GM12878 (cell line): ENCODE measurements at regions not wholly inside any gene's neighbourhood (a gene's known extent, or its start where the extent isn't known, plus 50 kb on each side); places are given as distances from the start of the nearest gene placed in this dataset.

Source experiments
- ATAC-seq: fragments of 200-7000 bp; cut with Tn5 transposase; 3 replicates; pipeline ENCODE4 v1.9.1; 2020; ENCODE audit warnings: mild to moderate bottlenecking, moderate library complexity
- BruUV-seq: library from RNA; stranded (reverse); fragments of 400-500 nt; replicated peaks from 2 replicates; lab custom pipeline; 2021; lab: Mats Ljungman, UMichigan
- CTCF ChIA-PET: fragments of 300-600 bp; sonication (Branson Sonifier 250); formaldehyde crosslinking; extraction: SDS; loops from one replicate; lab custom pipeline; 2021; ENCODE audit warnings: inconsistent platforms; lab: Yijun Ruan, JAX
- POLR2A ChIA-PET: fragments of 350-600 bp; formaldehyde crosslinking; extraction: SDS; loops from one replicate; lab custom pipeline; 2021; ENCODE audit warnings: inconsistent platforms; lab: Charles Lee
- RAD21 ChIA-PET: fragments of 300-600 bp; sonication (Branson Sonifier 250); formaldehyde crosslinking; loops from one replicate; lab custom pipeline; 2023; ENCODE audit warnings: antibody characterized with exemption; ENCODE audit not compliant: unreplicated experiment; lab: Charles Lee
- SMC1A ChIA-PET: fragments of 300-600 bp; sonication (Branson Sonifier 250); formaldehyde crosslinking; loops from one replicate; lab custom pipeline; 2023; ENCODE audit not compliant: unreplicated experiment, uncharacterized antibody; lab: Charles Lee
- DNase-seq: peaks from one replicate; pipeline ENCODE4 v3.0.0-alpha.2; 2011; ENCODE audit warnings: low read depth, low spot score
- FAIRE-seq: peaks from 3 replicates; lab custom pipeline; 2011; peaks lifted over from hg19 to GRCh38; lab: Jason Lieb, UNC
- H2AFZ ChIP-seq: 2 replicates; pipeline ENCODE4 v1.6.0; 2011; ENCODE audit warnings: low read depth, low read length, control low read depth; ENCODE audit not compliant: control insufficient read depth
- H3K27ac ChIP-seq: 2 replicates; pipeline ENCODE4 v1.5.1; 2011; ENCODE audit warnings: control low read depth; ENCODE audit not compliant: control insufficient read depth, insufficient read depth
- H3K27me3 ChIP-seq, 2 experiments: replicated peaks in 1 of 2; 2 replicates each; pipeline versions ENCODE4 v1.6.0 to v1.6.1; 2011; ENCODE audit warnings: low read length in 1 of 2; ENCODE audit not compliant: control insufficient read depth in 2 of 2, insufficient read depth in 2 of 2
- H3K36me3 ChIP-seq, 2 experiments: 2 replicates each; pipeline ENCODE4 v1.5.1; 2011; ENCODE audit warnings: low read length in 1 of 2; ENCODE audit not compliant: control insufficient read depth in 2 of 2, insufficient read depth in 2 of 2
- H3K4me1 ChIP-seq: 2 replicates; pipeline ENCODE4 v1.6.1; 2011; ENCODE audit warnings: mild to moderate bottlenecking, low read length, moderate library complexity, mixed read lengths; ENCODE audit not compliant: control insufficient read depth, insufficient read depth
- H3K4me2 ChIP-seq: 2 replicates; pipeline ENCODE4 v1.6.0; 2011; ENCODE audit warnings: control low read depth; ENCODE audit not compliant: control insufficient read depth, insufficient read depth
- H3K4me3 ChIP-seq: fragments of 200-600 bp; sonication (generic); 2 replicates; pipeline ENCODE4 v1.5.1; 2016
- H3K79me2 ChIP-seq: 2 replicates; pipeline ENCODE4 v1.6.0; 2011; ENCODE audit warnings: low read length; ENCODE audit not compliant: control insufficient read depth, insufficient read depth
- H3K9ac ChIP-seq: 2 replicates; pipeline ENCODE4 v1.8.0; 2011; ENCODE audit warnings: low read length, control low read depth, mixed read lengths; ENCODE audit not compliant: control insufficient read depth, insufficient read depth
- H3K9me3 ChIP-seq: replicated peaks from 3 replicates; pipeline ENCODE4 v1.5.1; 2011; ENCODE audit warnings: mild to moderate bottlenecking, low read length; ENCODE audit not compliant: control insufficient read depth, insufficient read depth
- H4K20me1 ChIP-seq: 2 replicates; pipeline ENCODE4 v1.6.0; 2011; ENCODE audit not compliant: control insufficient read depth, insufficient read depth
- BHLHE40 ChIP-seq, 2 experiments: fragments of 450-650 bp in 1 of 2; IDR thresholded peaks; 2 replicates each; pipeline ENCODE4 v1.6.1; 2011 to 2017; ENCODE audit warnings: low read depth in 2 of 2, borderline replicate concordance in 1 of 2, improper control_type of control experiment in 1 of 2, low read length in 1 of 2, mild to moderate bottlenecking in 1 of 2
- FOXK2 ChIP-seq: fragments of 450-650 bp; IDR thresholded peaks from 2 replicates; pipeline ENCODE4 v1.6.1; 2017; ENCODE audit warnings: mild to moderate bottlenecking, moderate library complexity
- MEF2A ChIP-seq: IDR thresholded peaks from 2 replicates; pipeline ENCODE4 v1.6.1; 2011; ENCODE audit warnings: low read depth, mild to moderate bottlenecking, low read length, moderate library complexity; ENCODE audit not compliant: insufficient read depth
- RAD21 ChIP-seq: IDR thresholded peaks from 2 replicates; pipeline ENCODE4 v1.6.1; 2011; ENCODE audit warnings: mild to moderate bottlenecking, low read depth, low read length, moderate library complexity; ENCODE audit not compliant: insufficient read depth
- SIN3A ChIP-seq: IDR thresholded peaks from 2 replicates; pipeline ENCODE4 v1.6.1; 2012; ENCODE audit warnings: low read depth, low read length, improper control_type of control experiment
- SIX5 ChIP-seq: IDR thresholded peaks from 2 replicates; pipeline ENCODE4 v1.6.1; 2011; ENCODE audit warnings: mild to moderate bottlenecking, low read depth, low read length, moderate library complexity; ENCODE audit not compliant: severe bottlenecking
- SRF ChIP-seq, 2 experiments: IDR thresholded peaks; 2 replicates each; pipeline ENCODE4 v1.6.1; 2011; ENCODE audit warnings: low read depth in 2 of 2, low read length in 2 of 2, mild to moderate bottlenecking in 1 of 2, moderate library complexity in 1 of 2
- ZNF384 ChIP-seq: IDR thresholded peaks from 2 replicates; pipeline ENCODE4 v1.6.1; 2012; ENCODE audit warnings: low read depth, mild to moderate bottlenecking, low read length, improper control_type of control experiment, borderline replicate concordance
- WGBS: methylation state at CpG from one replicate; pipeline ENCODE4 v1.1.6; 2016; ENCODE audit warnings: low lambda C conversion rate; ENCODE audit not compliant: insufficient replicate concordance, insufficient coverage; ENCODE audit errors: missing lambda C conversion rate; 5-methylcytosine and 5-hydroxymethylcytosine counted together
- in situ Hi-C: fragments of 300-500 bp; cut with MboI; formaldehyde crosslinking; loops from 9 replicates; pipeline ENCODE4 v1.14.3; 2018; ENCODE audit warnings: mixed read lengths
- intact Hi-C: fragments of 100-400 bp; cut with micrococcal nuclease; formaldehyde crosslinking; loops from one replicate; pipeline ENCODE4 v1.14.2; 2022; ENCODE audit not compliant: unreplicated experiment
- TF ChIP-seq, protein P1 (sequence below): fragments of 450-650 bp; IDR thresholded peaks from 2 replicates; pipeline ENCODE4 v1.6.1; 2016; ENCODE audit warnings: mild to moderate bottlenecking
- TF ChIP-seq, protein P2 (sequence below): fragments of 450-650 bp; IDR thresholded peaks from 2 replicates; pipeline ENCODE4 v1.6.1; 2017; ENCODE audit warnings: mild to moderate bottlenecking, moderate library complexity
- TF ChIP-seq, protein P3 (sequence below): IDR thresholded peaks from 2 replicates; pipeline ENCODE4 v1.6.1; 2011; ENCODE audit warnings: mild to moderate bottlenecking, low read depth, low read length, moderate library complexity; ENCODE audit not compliant: insufficient replicate concordance

DNA sequence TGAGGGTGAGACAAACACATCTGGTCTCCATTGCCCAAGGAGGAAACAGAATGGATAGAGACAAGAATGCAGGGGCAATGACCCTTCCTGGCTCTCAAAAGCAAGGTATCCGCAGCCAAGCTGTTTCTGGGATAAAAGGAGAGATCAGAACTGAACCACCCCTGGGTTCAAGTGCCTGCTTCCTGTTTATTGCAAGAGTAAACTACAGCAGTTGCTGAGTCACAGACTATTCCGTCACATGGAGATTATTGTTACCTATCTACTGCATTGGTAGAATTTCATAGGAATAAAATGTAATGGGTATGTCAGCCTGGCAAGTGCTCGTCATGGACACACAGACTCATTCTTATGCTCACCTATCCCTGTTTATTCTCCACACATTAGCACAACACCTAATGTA, 821.6 kb downstream of the GRID1 start:
- SMC1A ChIA-PET = interaction anchor here (1.0 kb wide), 1 partner anchor 62 kb away, joined by 3 read pairs; no protein-coding TSS in a partner anchor
- Histone ChIP-seq H4K20me1 (no peaks in the 10 kb centered on the region), H3K4me1 (no peaks in the 10 kb centered on the region; the same call in 1 of the 2 replicates), H3K9me3 (no peaks in the 10 kb centered on the region), H3K79me2 (no peaks in the 10 kb centered on the region), H2AFZ (no peak overlapping the region), H3K4me2 (no peak overlapping the region), H3K4me3 (no peak overlapping the region), H3K9ac (no peak overlapping the region), H3K27ac (no peak overlapping the region), H3K36me3 (no peaks in the 10 kb centered on the region), H3K27me3 (no peaks in the 10 kb centered on the region)
- BruUV-seq = no TSS peak
- WGBS = 27% methylated on average over 3 of the region's 3 CpGs
- RAD21 ChIA-PET = no interaction called here
- intact Hi-C loops = loop anchor here (5.0 kb wide), 1 partner anchor 827 kb away; no protein-coding TSS in a partner anchor
- ATAC-seq (no peak), DNase-seq (no peak), FAIRE-seq (no peak)
- TF ChIP-seq FOXK2 (no peak), MEF2A (no peak), SIX5 (no peak), ZNF384 (no peak), BHLHE40 (IDR thresholded peaks at IDR 0.05; ENCODE audit: borderline replicate concordance in 1 of 2, low read depth in 2 of 2, low read length in 1 of 2) (no peak), SIN3A (no peak), SRF (IDR thresholded peaks at IDR 0.05; ENCODE audit: low read depth in 2 of 2, low read length in 2 of 2) (no peak), RAD21 (no peak)
- TF ChIP-seq, protein P1, sequence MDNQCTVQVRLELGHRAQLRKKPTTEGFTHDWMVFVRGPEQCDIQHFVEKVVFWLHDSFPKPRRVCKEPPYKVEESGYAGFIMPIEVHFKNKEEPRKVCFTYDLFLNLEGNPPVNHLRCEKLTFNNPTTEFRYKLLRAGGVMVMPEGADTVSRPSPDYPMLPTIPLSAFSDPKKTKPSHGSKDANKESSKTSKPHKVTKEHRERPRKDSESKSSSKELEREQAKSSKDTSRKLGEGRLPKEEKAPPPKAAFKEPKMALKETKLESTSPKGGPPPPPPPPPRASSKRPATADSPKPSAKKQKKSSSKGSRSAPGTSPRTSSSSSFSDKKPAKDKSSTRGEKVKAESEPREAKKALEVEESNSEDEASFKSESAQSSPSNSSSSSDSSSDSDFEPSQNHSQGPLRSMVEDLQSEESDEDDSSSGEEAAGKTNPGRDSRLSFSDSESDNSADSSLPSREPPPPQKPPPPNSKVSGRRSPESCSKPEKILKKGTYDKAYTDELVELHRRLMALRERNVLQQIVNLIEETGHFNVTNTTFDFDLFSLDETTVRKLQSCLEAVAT = no peak
- TF ChIP-seq, protein P2, sequence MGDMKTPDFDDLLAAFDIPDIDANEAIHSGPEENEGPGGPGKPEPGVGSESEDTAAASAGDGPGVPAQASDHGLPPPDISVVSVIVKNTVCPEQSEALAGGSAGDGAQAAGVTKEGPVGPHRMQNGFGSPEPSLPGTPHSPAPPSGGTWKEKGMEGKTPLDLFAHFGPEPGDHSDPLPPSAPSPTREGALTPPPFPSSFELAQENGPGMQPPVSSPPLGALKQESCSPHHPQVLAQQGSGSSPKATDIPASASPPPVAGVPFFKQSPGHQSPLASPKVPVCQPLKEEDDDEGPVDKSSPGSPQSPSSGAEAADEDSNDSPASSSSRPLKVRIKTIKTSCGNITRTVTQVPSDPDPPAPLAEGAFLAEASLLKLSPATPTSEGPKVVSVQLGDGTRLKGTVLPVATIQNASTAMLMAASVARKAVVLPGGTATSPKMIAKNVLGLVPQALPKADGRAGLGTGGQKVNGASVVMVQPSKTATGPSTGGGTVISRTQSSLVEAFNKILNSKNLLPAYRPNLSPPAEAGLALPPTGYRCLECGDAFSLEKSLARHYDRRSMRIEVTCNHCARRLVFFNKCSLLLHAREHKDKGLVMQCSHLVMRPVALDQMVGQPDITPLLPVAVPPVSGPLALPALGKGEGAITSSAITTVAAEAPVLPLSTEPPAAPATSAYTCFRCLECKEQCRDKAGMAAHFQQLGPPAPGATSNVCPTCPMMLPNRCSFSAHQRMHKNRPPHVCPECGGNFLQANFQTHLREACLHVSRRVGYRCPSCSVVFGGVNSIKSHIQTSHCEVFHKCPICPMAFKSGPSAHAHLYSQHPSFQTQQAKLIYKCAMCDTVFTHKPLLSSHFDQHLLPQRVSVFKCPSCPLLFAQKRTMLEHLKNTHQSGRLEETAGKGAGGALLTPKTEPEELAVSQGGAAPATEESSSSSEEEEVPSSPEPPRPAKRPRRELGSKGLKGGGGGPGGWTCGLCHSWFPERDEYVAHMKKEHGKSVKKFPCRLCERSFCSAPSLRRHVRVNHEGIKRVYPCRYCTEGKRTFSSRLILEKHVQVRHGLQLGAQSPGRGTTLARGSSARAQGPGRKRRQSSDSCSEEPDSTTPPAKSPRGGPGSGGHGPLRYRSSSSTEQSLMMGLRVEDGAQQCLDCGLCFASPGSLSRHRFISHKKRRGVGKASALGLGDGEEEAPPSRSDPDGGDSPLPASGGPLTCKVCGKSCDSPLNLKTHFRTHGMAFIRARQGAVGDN = no peak
- TF ChIP-seq, protein P3, sequence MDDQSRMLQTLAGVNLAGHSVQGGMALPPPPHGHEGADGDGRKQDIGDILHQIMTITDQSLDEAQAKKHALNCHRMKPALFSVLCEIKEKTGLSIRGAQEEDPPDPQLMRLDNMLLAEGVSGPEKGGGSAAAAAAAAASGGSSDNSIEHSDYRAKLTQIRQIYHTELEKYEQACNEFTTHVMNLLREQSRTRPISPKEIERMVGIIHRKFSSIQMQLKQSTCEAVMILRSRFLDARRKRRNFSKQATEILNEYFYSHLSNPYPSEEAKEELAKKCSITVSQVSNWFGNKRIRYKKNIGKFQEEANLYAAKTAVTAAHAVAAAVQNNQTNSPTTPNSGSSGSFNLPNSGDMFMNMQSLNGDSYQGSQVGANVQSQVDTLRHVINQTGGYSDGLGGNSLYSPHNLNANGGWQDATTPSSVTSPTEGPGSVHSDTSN = no peak
- CTCF ChIA-PET = interaction anchor here (1.3 kb wide), 1 partner anchor 9 kb away, joined by 4 read pairs; no protein-coding TSS in a partner anchor
- POLR2A ChIA-PET = no interaction called here
- in situ Hi-C loops = loop anchor here (10.0 kb wide), 1 partner anchor 830 kb away; no protein-coding TSS in a partner anchor
